ENCODE measurements at regions not wholly inside any gene's neighbourhood (a gene's known extent, or its start where the extent isn't known, plus 50 kb on each side); places are given as distances from the start of the nearest gene placed in this dataset.

- Histone ChIP-seq H3K9me3 (replicated peaks) (peaks cover 5% of the 10 kb centered on the region), H3K27ac (replicated peaks) (peak overlapping the region; percentile 9), H3K36me3 (no peaks in the 10 kb centered on the region), H3K4me3 (no peak overlapping the region), H3K27me3 (ENCODE audit: low read depth) (no peaks in the 10 kb centered on the region), H3K4me1 (peaks cover 7% of the 10 kb centered on the region)
- intact Hi-C loops (cut with micrococcal nuclease) = no loop called here
- DNase-seq = no peak
- TF ChIP-seq CTCF (IDR thresholded peaks at IDR 0.05; ENCODE audit: borderline replicate concordance) = no peak
These were observed 763.7 kb upstream of the GRAMD2B start for GRCh38 chr5:125659316-125660023.

- Histone ChIP-seq H3K27me3 (ENCODE audit: low read depth) (no peaks in the 10 kb centered on the region), H3K4me1 (peaks cover 7% of the 10 kb centered on the region), H3K36me3 (no peaks in the 10 kb centered on the region), H3K27ac (replicated peaks) (no peak overlapping the region), H3K4me3 (no peak overlapping the region), H3K9me3 (replicated peaks) (peaks cover 5% of the 10 kb centered on the region)
- intact Hi-C loops (cut with micrococcal nuclease) = no loop called here
- TF ChIP-seq CTCF (IDR thresholded peaks at IDR 0.05; ENCODE audit: borderline replicate concordance) = no peak
- no peak for DNase-seq
These were observed 762.8 kb upstream of the GRAMD2B start for GRCh38 chr5:125660231-125660895.

- intact Hi-C loops (cut with micrococcal nuclease) = no loop called here
- DNase-seq = no peak
- H3K4me3 ChIP-seq = no peak overlapping the region
- TF ChIP-seq CTCF (IDR thresholded peaks at IDR 0.05; ENCODE audit: borderline replicate concordance) = no peak
- H3K4me1 ChIP-seq = peaks cover 7% of the 10 kb centered on the region
- H3K36me3 ChIP-seq = no peaks in the 10 kb centered on the region
- no peaks in the 10 kb centered on the region for H3K27me3 ChIP-seq (ENCODE audit: low read depth)
- H3K27ac ChIP-seq (replicated peaks) = no peak overlapping the region
- H3K9me3 ChIP-seq (replicated peaks) = peaks cover 5% of the 10 kb centered on the region
These were observed 761.6 kb upstream of the GRAMD2B start for GRCh38 chr5:125661584-125661983.

GRCh38 chr5:125668884-125669283, 754.3 kb upstream of the GRAMD2B start:
- intact Hi-C loops (cut with micrococcal nuclease) = no loop called here

GRCh38 chr5:125673359-125673950, 749.8 kb upstream of the GRAMD2B start:
- TF ChIP-seq CTCF (IDR thresholded peaks at IDR 0.05; ENCODE audit: borderline replicate concordance) = no peak
- Histone ChIP-seq H3K4me3 (no peak overlapping the region), H3K4me1 (no peaks in the 10 kb centered on the region), H3K9me3 (replicated peaks) (no peaks in the 10 kb centered on the region), H3K27ac (replicated peaks) (no peak overlapping the region), H3K27me3 (ENCODE audit: low read depth) (no peaks in the 10 kb centered on the region), H3K36me3 (no peaks in the 10 kb centered on the region)
- no peak for DNase-seq
- intact Hi-C loops (cut with micrococcal nuclease) = no loop called here

More at GRCh38 chr5:125668884-125669283, 754.3 kb upstream of the GRAMD2B start:
- H3K27ac ChIP-seq (replicated peaks) = no peak overlapping the region
- no peaks in the 10 kb centered on the region for H3K4me1 ChIP-seq
- no peaks in the 10 kb centered on the region for H3K36me3 ChIP-seq
- no peak overlapping the region for H3K4me3 ChIP-seq
- H3K27me3 ChIP-seq (ENCODE audit: low read depth) = no peaks in the 10 kb centered on the region
- TF ChIP-seq CTCF (IDR thresholded peaks at IDR 0.05; ENCODE audit: borderline replicate concordance) = no peak
- no peaks in the 10 kb centered on the region for H3K9me3 ChIP-seq (replicated peaks)
- no peak for DNase-seq

All from left ventricle myocardium inferior (tissue), 1 donor.